Caco-2 (cell line): ENCODE measurements at regions not wholly inside any gene's neighbourhood (a gene's known extent, or its start where the extent isn't known, plus 50 kb on each side); places are given as distances from the start of the nearest gene placed in this dataset.
"Not testable (repeated sequence)": the region's sequence is repeated elsewhere in the genome, so short reads cannot be mapped to it uniquely, and the experiment has no call there.

Experiments used
- BruUV-seq: library from RNA; stranded (reverse); fragments of 400-500 nt; replicated peaks from 2 replicates; lab custom pipeline; 2021; lab: Mats Ljungman, UMichigan
- CTCF ChIA-PET: fragments of 300-600 bp; sonication (Branson Sonifier 250); formaldehyde crosslinking; loops from one replicate; lab custom pipeline; 2022; ENCODE audit warnings: antibody characterized with exemption; lab: Charles Lee
- POLR2A ChIA-PET: fragments of 300-600 bp; sonication (Branson Sonifier 250); formaldehyde crosslinking; loops from one replicate; lab custom pipeline; 2022; ENCODE audit warnings: antibody characterized with exemption; lab: Charles Lee
- DNase-seq, 2 experiments: peaks; one replicate each; pipeline versions ENCODE4 v3.0.0 to v3.0.0-alpha.2; 2020 to 2022
- H3K27me3 ChIP-seq: replicated peaks from 2 replicates; pipeline ENCODE4 v1.6.0; 2011; ENCODE audit warnings: low read length; ENCODE audit not compliant: control insufficient read depth, insufficient read depth
- H3K36me3 ChIP-seq: 2 replicates; pipeline ENCODE4 v1.5.1; 2011; ENCODE audit warnings: low read length; ENCODE audit not compliant: control insufficient read depth, insufficient read depth
- H3K4me1 ChIP-seq: fragments of 250-450 bp; sonication (Bioruptor Pico); 2 replicates; pipeline ENCODE4 v1.5.1; 2020; ENCODE audit warnings: mild to moderate bottlenecking
- H3K4me3 ChIP-seq: 2 replicates; pipeline ENCODE4 v1.5.1; 2011; ENCODE audit warnings: low read depth, mild to moderate bottlenecking, control low read depth, low read length
- H3K9me3 ChIP-seq: fragments of 250-450 bp; sonication (Bioruptor Pico); 2 replicates; pipeline ENCODE4 v1.5.1; 2020; ENCODE audit warnings: mild to moderate bottlenecking, moderate library complexity
- H3K27ac Mint-ChIP-seq: one replicate; pipeline ENCODE4 v1.8.0; 2022; ENCODE audit warnings: mixed read lengths; ENCODE audit not compliant: unreplicated experiment
- H3K27me3 Mint-ChIP-seq: one replicate; pipeline ENCODE4 v1.8.0; 2022; ENCODE audit warnings: mixed read lengths; ENCODE audit not compliant: insufficient read depth, unreplicated experiment
- H3K36me3 Mint-ChIP-seq: one replicate; pipeline ENCODE4 v1.8.0; 2022; ENCODE audit warnings: mild to moderate bottlenecking, mixed read lengths; ENCODE audit not compliant: insufficient read depth, unreplicated experiment
- H3K4me1 Mint-ChIP-seq: one replicate; pipeline ENCODE4 v1.8.0; 2022; ENCODE audit warnings: low read depth, mixed read lengths; ENCODE audit not compliant: unreplicated experiment
- H3K4me3 Mint-ChIP-seq: one replicate; pipeline ENCODE4 v1.8.0; 2022; ENCODE audit warnings: mild to moderate bottlenecking, moderate library complexity, mixed read lengths; ENCODE audit not compliant: unreplicated experiment
- H3K9me3 Mint-ChIP-seq: one replicate; pipeline ENCODE4 v1.8.0; 2022; ENCODE audit warnings: mixed read lengths; ENCODE audit not compliant: unreplicated experiment
- CTCF ChIP-seq, 2 experiments: fragments of 200-600 bp in 1 of 2; IDR thresholded peaks; 1 replicate in 1 of 2; 2 replicates in 1 of 2; pipeline versions ENCODE4 v1.5.1 to v1.8.0; 2011 to 2022; ENCODE audit warnings: antibody characterized with exemption in 1 of 2, control low read depth in 1 of 2, inconsistent platforms in 1 of 2, low read depth in 1 of 2, low read length in 1 of 2, mild to moderate bottlenecking in 1 of 2, moderate library complexity in 1 of 2; ENCODE audit not compliant: insufficient read depth in 1 of 2, severe bottlenecking in 1 of 2, unreplicated experiment in 1 of 2
- intact Hi-C: fragments of 100-400 bp; cut with micrococcal nuclease; formaldehyde crosslinking; loops from one replicate; pipeline ENCODE4 v1.10.0; 2022; ENCODE audit not compliant: unreplicated experiment

GRCh38 chr11:50192743-50193142, 160.1 kb downstream of the OR4C45 start:
- no peaks in the 10 kb centered on the region for H3K4me1 ChIP-seq
- H3K27ac Mint-ChIP-seq, result no peak overlapping the region
- H3K27me3 Mint-ChIP-seq, result no peaks in the 10 kb centered on the region
- no peak overlapping the region for H3K4me3 Mint-ChIP-seq
- no peaks in the 10 kb centered on the region for H3K4me1 Mint-ChIP-seq
- intact Hi-C loops, result no loop called here
- CTCF ChIA-PET, result no interaction called here
- no peaks in the 10 kb centered on the region for H3K36me3 ChIP-seq
- DNase-seq, result no peak
- peaks cover 12% of the 10 kb centered on the region for H3K9me3 Mint-ChIP-seq
- H3K36me3 Mint-ChIP-seq, result no peaks in the 10 kb centered on the region
- H3K4me3 ChIP-seq, result no peak overlapping the region
- POLR2A ChIA-PET, result no interaction called here
- H3K27me3 ChIP-seq, result no peaks in the 10 kb centered on the region
- BruUV-seq, result no TSS peak
- TF ChIP-seq CTCF (IDR thresholded peaks at IDR 0.05; ENCODE audit: insufficient read depth in 1 of 2, low read depth in 1 of 2, low read length in 1 of 2, severe bottlenecking in 1 of 2, unreplicated experiment in 1 of 2), result no peak
- no peaks in the 10 kb centered on the region for H3K9me3 ChIP-seq

DNA sequence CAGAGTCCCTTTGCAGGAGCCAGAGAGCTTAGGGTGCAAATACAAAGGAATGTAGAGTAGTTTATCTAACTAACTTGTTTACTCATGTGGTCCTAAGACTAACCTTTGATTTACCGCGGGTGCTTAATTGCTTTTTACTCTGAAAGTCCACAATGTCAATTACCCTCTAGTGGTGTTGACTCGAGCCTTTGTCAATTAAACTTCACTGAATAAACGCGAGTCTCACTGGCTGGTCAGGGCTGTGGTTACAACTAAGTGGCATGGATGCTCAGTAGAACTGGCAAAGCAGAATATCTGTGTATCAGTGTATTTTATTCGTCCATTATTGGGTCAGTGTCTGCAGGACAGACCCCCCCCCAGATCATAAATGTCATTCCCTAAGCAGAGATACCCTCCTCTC, 181.7 kb downstream of the OR4C45 start:
- POLR2A ChIA-PET, result no interaction called here

GRCh38 chr11:50220651-50221050, 188.0 kb downstream of the OR4C45 start:
- no TSS peak for BruUV-seq

More for the DNA sequence above, 181.7 kb downstream of the OR4C45 start:
- Histone ChIP-seq H3K4me1 (no peaks in the 10 kb centered on the region), H3K9me3 (no peaks in the 10 kb centered on the region; the same call in 1 of the 2 replicates), H3K4me3 (no peak overlapping the region), H3K36me3 (no peaks in the 10 kb centered on the region), H3K27me3 (no peaks in the 10 kb centered on the region)
- no peaks in the 10 kb centered on the region for H3K36me3 Mint-ChIP-seq
- BruUV-seq, result no TSS peak
- no peak overlapping the region for H3K4me3 Mint-ChIP-seq
- intact Hi-C loops, result no loop called here
- no peaks in the 10 kb centered on the region for H3K27me3 Mint-ChIP-seq
- TF ChIP-seq CTCF (IDR thresholded peaks at IDR 0.05; ENCODE audit: insufficient read depth in 1 of 2, low read depth in 1 of 2, low read length in 1 of 2, severe bottlenecking in 1 of 2, unreplicated experiment in 1 of 2), result no peak
- DNase-seq, result no peak
- H3K4me1 Mint-ChIP-seq, result no peaks in the 10 kb centered on the region
- no peak overlapping the region for H3K27ac Mint-ChIP-seq
- CTCF ChIA-PET, result no interaction called here
- H3K9me3 Mint-ChIP-seq, result peaks cover 52% of the 10 kb centered on the region

DNA sequence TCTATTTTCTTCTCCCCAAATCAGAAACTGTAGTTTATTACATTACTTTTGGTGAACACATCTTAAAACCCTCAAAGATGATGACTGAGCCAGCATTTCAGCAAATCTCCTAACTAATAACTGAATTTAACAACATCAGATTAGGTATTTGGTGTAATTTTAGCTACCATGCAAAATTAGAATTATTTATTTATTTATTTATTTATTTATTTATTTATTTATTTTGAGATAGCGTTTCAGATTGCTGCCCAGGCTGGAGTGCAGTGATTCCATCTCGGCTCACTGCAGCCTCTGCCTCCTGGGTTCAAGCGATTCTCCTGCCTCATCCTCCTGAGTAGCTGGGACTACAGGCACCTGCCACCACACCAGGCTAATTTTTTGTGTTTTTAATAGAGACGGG, 205.7 kb downstream of the OR4C45 start:
- H3K9me3 ChIP-seq, H3K9me3 Mint-ChIP-seq, DNase-seq, H3K36me3 Mint-ChIP-seq, H3K27me3 ChIP-seq, CTCF ChIA-PET, H3K4me3 Mint-ChIP-seq, H3K27me3 Mint-ChIP-seq, POLR2A ChIA-PET, intact Hi-C loops, BruUV-seq, H3K4me3 ChIP-seq, H3K27ac Mint-ChIP-seq, H3K4me1 Mint-ChIP-seq, H3K36me3 ChIP-seq, H3K4me1 ChIP-seq: not testable (repeated sequence)

More at GRCh38 chr11:50220651-50221050, 188.0 kb downstream of the OR4C45 start:
- Histone ChIP-seq H3K27me3 (no peaks in the 10 kb centered on the region), H3K9me3 (no peaks in the 10 kb centered on the region; the same call in 1 of the 2 replicates), H3K4me3 (no peak overlapping the region), H3K4me1 (no peaks in the 10 kb centered on the region), H3K36me3 (no peaks in the 10 kb centered on the region)
- H3K4me3 Mint-ChIP-seq, result no peak overlapping the region
- no peak for TF ChIP-seq CTCF (IDR thresholded peaks at IDR 0.05; ENCODE audit: insufficient read depth in 1 of 2, low read depth in 1 of 2, low read length in 1 of 2, severe bottlenecking in 1 of 2, unreplicated experiment in 1 of 2)
- H3K27me3 Mint-ChIP-seq, result no peaks in the 10 kb centered on the region
- intact Hi-C loops, result no loop called here
- H3K4me1 Mint-ChIP-seq, result no peaks in the 10 kb centered on the region
- no peak for DNase-seq
- ChIA-PET CTCF (no interaction called here), POLR2A (no interaction called here)
- H3K9me3 Mint-ChIP-seq, result peaks cover 24% of the 10 kb centered on the region
- no peak overlapping the region for H3K27ac Mint-ChIP-seq
- H3K36me3 Mint-ChIP-seq, result no peaks in the 10 kb centered on the region
